Activated B cell treated with CpG ODN at 0.5 μM for 24 hours (primary cell): ENCODE measurements at regions not wholly inside any gene's neighbourhood (a gene's known extent, or its start where the extent isn't known, plus 50 kb on each side); places are given as distances from the start of the nearest gene placed in this dataset.

ENCODE experiments used
- ATAC-seq: fragments of 200-7000 bp; cut with Tn5 transposase; one replicate; pipeline ENCODE4 v1.10.0; 2021; ENCODE audit warnings: low read depth, mild to moderate bottlenecking, moderate library complexity
- CTCF ChIA-PET: fragments of 350-600 bp; sonication (Branson Sonifier 250); formaldehyde crosslinking; loops from one replicate; lab custom pipeline; 2021; ENCODE audit warnings: antibody characterized with exemption; lab: Charles Lee
- POLR2A ChIA-PET: fragments of 350-600 bp; sonication (Branson Sonifier 250); formaldehyde crosslinking; loops from one replicate; lab custom pipeline; 2021; ENCODE audit warnings: antibody characterized with exemption; lab: Charles Lee
- DNase-seq: peaks from one replicate; pipeline ENCODE4 v3.0.0; 2022
- H3K27ac Mint-ChIP-seq: one replicate; pipeline ENCODE4 v1.8.0; 2020; ENCODE audit warnings: mixed read lengths
- H3K27me3 Mint-ChIP-seq: one replicate; pipeline ENCODE4 v1.8.0; 2021; ENCODE audit warnings: mixed read lengths
- H3K36me3 Mint-ChIP-seq: one replicate; pipeline ENCODE4 v1.8.0; 2021; ENCODE audit warnings: low read depth, mixed read lengths
- H3K4me1 Mint-ChIP-seq: one replicate; pipeline ENCODE4 v1.8.0; 2021; ENCODE audit warnings: mixed read lengths
- H3K4me3 Mint-ChIP-seq: one replicate; pipeline ENCODE4 v1.8.0; 2020; ENCODE audit warnings: mild to moderate bottlenecking, mixed read lengths
- H3K9me3 Mint-ChIP-seq: one replicate; pipeline ENCODE4 v1.8.0; 2020; ENCODE audit warnings: mixed read lengths
- CTCF ChIP-seq: fragments of 200-600 bp; IDR thresholded peaks from one replicate; pipeline ENCODE4 v1.8.0; 2022; ENCODE audit warnings: antibody characterized with exemption, mild to moderate bottlenecking
- intact Hi-C: fragments of 100-400 bp; cut with micrococcal nuclease; formaldehyde crosslinking; loops from one replicate; pipeline ENCODE4 v1.15.1; 2024

GRCh38 chr22:27634043-27634740 is 167.4 kb downstream of the MN1 start:
- Mint-ChIP-seq H3K27me3 (peaks cover 9% of the 10 kb centered on the region), H3K4me3 (no peak overlapping the region), H3K9me3 (peaks cover 3% of the 10 kb centered on the region), H3K4me1 (no peaks in the 10 kb centered on the region), H3K36me3 (no peaks in the 10 kb centered on the region), H3K27ac (no peak overlapping the region)
- DNase-seq (no peak), ATAC-seq (no peak)
- intact Hi-C loops = no loop called here
- TF ChIP-seq CTCF = no peak
- ChIA-PET POLR2A (no interaction called here), CTCF (no interaction called here)

- no peak for DNase-seq
- peaks cover 3% of the 10 kb centered on the region for H3K9me3 Mint-ChIP-seq
- ATAC-seq = no peak
- no peak overlapping the region for H3K27ac Mint-ChIP-seq
- no peaks in the 10 kb centered on the region for H3K4me1 Mint-ChIP-seq
- peaks cover 9% of the 10 kb centered on the region for H3K27me3 Mint-ChIP-seq
- no peaks in the 10 kb centered on the region for H3K36me3 Mint-ChIP-seq
- intact Hi-C loops = no loop called here
- no peak for TF ChIP-seq CTCF
- ChIA-PET POLR2A (no interaction called here), CTCF (no interaction called here)
- no peak overlapping the region for H3K4me3 Mint-ChIP-seq
Observed at GRCh38 chr22:27635435-27635834, 166.1 kb downstream of the MN1 start.

- Mint-ChIP-seq H3K36me3 (no peaks in the 10 kb centered on the region), H3K27ac (no peak overlapping the region), H3K9me3 (peaks cover 3% of the 10 kb centered on the region), H3K4me3 (no peak overlapping the region), H3K4me1 (no peaks in the 10 kb centered on the region), H3K27me3 (peaks cover 9% of the 10 kb centered on the region)
- ATAC-seq = no peak
- intact Hi-C loops = no loop called here
- DNase-seq = no peak
- ChIA-PET CTCF (no interaction called here), POLR2A (no interaction called here)
- no peak for TF ChIP-seq CTCF
Observed at GRCh38 chr22:27635852-27636251, 165.7 kb downstream of the MN1 start.

GRCh38 chr22:27636716-27637508 is 164.6 kb downstream of the MN1 start:
- no peaks in the 10 kb centered on the region for H3K4me1 Mint-ChIP-seq
- no peak overlapping the region for H3K27ac Mint-ChIP-seq
- peaks cover 9% of the 10 kb centered on the region for H3K27me3 Mint-ChIP-seq
- no peak for TF ChIP-seq CTCF
- ChIA-PET CTCF (no interaction called here), POLR2A (no interaction called here)
- no peak for ATAC-seq
- no peaks in the 10 kb centered on the region for H3K9me3 Mint-ChIP-seq
- intact Hi-C loops = no loop called here
- no peak overlapping the region for H3K4me3 Mint-ChIP-seq
- no peaks in the 10 kb centered on the region for H3K36me3 Mint-ChIP-seq
- no peak for DNase-seq

- TF ChIP-seq CTCF = no peak
- Mint-ChIP-seq H3K36me3 (no peaks in the 10 kb centered on the region), H3K27me3 (peaks cover 9% of the 10 kb centered on the region), H3K4me3 (no peak overlapping the region), H3K27ac (no peak overlapping the region), H3K9me3 (no peaks in the 10 kb centered on the region), H3K4me1 (no peaks in the 10 kb centered on the region)
- ChIA-PET CTCF (no interaction called here), POLR2A (no interaction called here)
- DNase-seq = no peak
- intact Hi-C loops = no loop called here
- no peak for ATAC-seq
Observed at GRCh38 chr22:27637604-27638003, 164.0 kb downstream of the MN1 start.
